Ishikawa (cell line): ENCODE measurements at regions not wholly inside any gene's neighbourhood (a gene's known extent, or its start where the extent isn't known, plus 50 kb on each side); places are given as distances from the start of the nearest gene placed in this dataset.

Source experiments
- CEBPB ChIP-seq: IDR thresholded peaks from 2 replicates; pipeline ENCODE4 v1.6.1; 2012
- CREB1 ChIP-seq: IDR thresholded peaks from 2 replicates; pipeline ENCODE4 v1.6.1; 2012; ENCODE audit warnings: low read depth
- EGR1 ChIP-seq: IDR thresholded peaks from 2 replicates; pipeline ENCODE4 v1.6.1; 2012
- EP300 ChIP-seq: IDR thresholded peaks from 2 replicates; pipeline ENCODE4 v1.6.1; 2012; ENCODE audit warnings: borderline replicate concordance
- FOXM1 ChIP-seq: IDR thresholded peaks from 2 replicates; pipeline ENCODE4 v1.6.1; 2012; ENCODE audit warnings: low read depth, borderline replicate concordance
- MAX ChIP-seq: IDR thresholded peaks from 2 replicates; pipeline ENCODE4 v1.6.1; 2012
- NFIC ChIP-seq: IDR thresholded peaks from 2 replicates; pipeline ENCODE4 v1.6.1; 2012
- RAD21 ChIP-seq: IDR thresholded peaks from 2 replicates; pipeline ENCODE4 v1.6.1; 2012; ENCODE audit warnings: low read depth
- REST ChIP-seq: IDR thresholded peaks from 2 replicates; pipeline ENCODE4 v1.6.1; 2012; ENCODE audit warnings: low read depth, mild to moderate bottlenecking
- TAF1 ChIP-seq: IDR thresholded peaks from 2 replicates; pipeline ENCODE4 v1.6.1; 2012; ENCODE audit warnings: low read depth, mild to moderate bottlenecking
- TCF12 ChIP-seq: IDR thresholded peaks from 2 replicates; pipeline ENCODE4 v1.6.1; 2012; ENCODE audit warnings: low read depth
- TEAD4 ChIP-seq: IDR thresholded peaks from 2 replicates; pipeline ENCODE4 v1.6.1; 2012
- USF1 ChIP-seq: IDR thresholded peaks from 2 replicates; pipeline ENCODE4 v1.6.1; 2012
- YY1 ChIP-seq: IDR thresholded peaks from 2 replicates; pipeline ENCODE4 v1.6.1; 2012; ENCODE audit warnings: low read depth
- ZBTB7A ChIP-seq: IDR thresholded peaks from 2 replicates; pipeline ENCODE4 v1.6.1; 2012; ENCODE audit warnings: low read depth

- TF ChIP-seq TEAD4, result no peak
These were observed 137.8 kb downstream of the CEBPB start for GRCh38 chr20:50328222-50328979.

GRCh38 chr20:50328996-50329898 is 138.6 kb downstream of the CEBPB start:
- no peak for TF ChIP-seq EP300
- TF ChIP-seq TEAD4, result no peak
- no peak for TF ChIP-seq CREB1

GRCh38 chr20:50329981-50330503 is 139.4 kb downstream of the CEBPB start:
- TF ChIP-seq MAX (no peak), CREB1 (no peak), FOXM1 (no peak), REST (no peak), NFIC (no peak), TCF12 (no peak), CEBPB (no peak), TAF1 (no peak), EP300 (no peak), EGR1 (no peak), TEAD4 (no peak), RAD21 (no peak), YY1 (no peak), USF1 (no peak), ZBTB7A (no peak)

GRCh38 chr20:50330504-50331313 is 140.1 kb downstream of the CEBPB start:
- TF ChIP-seq TAF1 (no peak), EP300 (peak; percentile 71), REST (no peak), CEBPB (no peak), FOXM1 (no peak), RAD21 (no peak), YY1 (no peak), NFIC (peak; percentile 74), TCF12 (peak; percentile 27; the same call in 1 of the 2 replicates), CREB1 (no peak), TEAD4 (peak; percentile 13; the same call in 1 of the 2 replicates), ZBTB7A (0 out of 2 replicates have a peak, but pooled peaks have one; percentile 64), EGR1 (no peak), MAX (0 out of 2 replicates have a peak, but pooled peaks have one; percentile 13), USF1 (no peak)
